ENCODE measurements at regions not wholly inside any gene's neighbourhood (a gene's known extent, or its start where the extent isn't known, plus 50 kb on each side); places are given as distances from the start of the nearest gene placed in this dataset.

GRCh38 chr2:160581035-160581434 lies 87.4 kb upstream of the RBMS1 start:
- Mint-ChIP-seq H3K27me3 (peaks cover 10% of the 10 kb centered on the region), H3K27ac (no peak overlapping the region), H3K4me3 (no peak overlapping the region), H3K4me1 (no peaks in the 10 kb centered on the region), H3K9me3 (ENCODE audit: insufficient read depth) (peaks cover 2% of the 10 kb centered on the region)
- Histone ChIP-seq H3K9ac (ENCODE audit: low read length) (no peak overlapping the region), H2AFZ (ENCODE audit: insufficient read depth, low read depth, low read length, poor library complexity, severe bottlenecking) (no peak overlapping the region), H3K79me2 (ENCODE audit: control insufficient read depth, insufficient read depth, low read length) (no peaks in the 10 kb centered on the region), H3K4me1 (ENCODE audit: control insufficient read depth in 2 of 2, insufficient read depth in 2 of 2, low read length in 2 of 2) (no peaks in the 10 kb centered on the region), H3K27ac (ENCODE audit: low read length in 2 of 2) (no peak overlapping the region), H4K20me1 (ENCODE audit: control insufficient read depth, insufficient read depth, low read length, poor library complexity, severe bottlenecking) (no peaks in the 10 kb centered on the region), H3K27me3 (replicated peaks in 1 of 4; ENCODE audit: control extremely low read depth in 1 of 4, control insufficient read depth in 3 of 4, insufficient read depth in 4 of 4, low read length in 3 of 4) (no peaks in the 10 kb centered on the region), H3K9me3 (ENCODE audit: control extremely low read depth in 1 of 3, control insufficient read depth in 2 of 3, insufficient read depth in 1 of 3, low read length in 2 of 3) (no peaks in the 10 kb centered on the region), H3K4me3 (ENCODE audit: control extremely low read depth in 1 of 5, extremely low read depth in 1 of 5, insufficient read depth in 1 of 5, low read depth in 2 of 5, low read length in 4 of 5) (no peak overlapping the region), H3K36me3 (replicated peaks in 1 of 2; ENCODE audit: control extremely low read depth in 1 of 2, control insufficient read depth in 1 of 2, extremely low read depth in 1 of 2, insufficient read depth in 2 of 2, low read length in 1 of 2) (no peaks in the 10 kb centered on the region), H3K4me2 (replicated peaks; ENCODE audit: low read depth, low read length, poor library complexity, severe bottlenecking) (no peak overlapping the region)
- WGBS (ENCODE audit: insufficient coverage): 83% methylated on average over 1 of the region's 3 CpGs
- ChIA-PET POLR2A (no interaction called here), CTCF (interaction anchor here (1.1 kb wide), 1 partner anchor 257 kb away, joined by 3 read pairs; no protein-coding TSS in a partner anchor)
- ATAC-seq (ENCODE audit: low read depth): no peak
- no peak for TF ChIP-seq CTCF (IDR thresholded peaks at IDR 0.05)
- no peak for TF ChIP-seq EZH2 (IDR thresholded peaks at IDR 0.05; ENCODE audit: borderline replicate concordance, insufficient read depth, low read depth, low read length, poor library complexity, severe bottlenecking)
- DNase-seq: no peak
- intact Hi-C loops (cut with micrococcal nuclease): no loop called here

GRCh38 chr2:160581448-160581847 lies 87.8 kb upstream of the RBMS1 start:
- TF ChIP-seq CTCF (IDR thresholded peaks at IDR 0.05): no peak
- no peak for TF ChIP-seq EZH2 (IDR thresholded peaks at IDR 0.05; ENCODE audit: borderline replicate concordance, insufficient read depth, low read depth, low read length, poor library complexity, severe bottlenecking)
- WGBS (ENCODE audit: insufficient coverage): 73% methylated on average over 2 of the region's 5 CpGs

More at GRCh38 chr2:160581448-160581847, 87.8 kb upstream of the RBMS1 start:
- ATAC-seq (ENCODE audit: low read depth) (no peak), DNase-seq (no peak)
- H3K9ac ChIP-seq (ENCODE audit: low read length): no peak overlapping the region
- Mint-ChIP-seq H3K27ac (no peak overlapping the region), H3K4me3 (no peak overlapping the region), H3K4me1 (no peaks in the 10 kb centered on the region), H3K27me3 (peaks cover 10% of the 10 kb centered on the region), H3K9me3 (ENCODE audit: insufficient read depth) (peaks cover 2% of the 10 kb centered on the region)
- H3K4me2 ChIP-seq (replicated peaks; ENCODE audit: low read depth, low read length, poor library complexity, severe bottlenecking): no peak overlapping the region
- no peak overlapping the region for H3K4me3 ChIP-seq (ENCODE audit: control extremely low read depth in 1 of 5, extremely low read depth in 1 of 5, insufficient read depth in 1 of 5, low read depth in 2 of 5, low read length in 4 of 5)
- H2AFZ ChIP-seq (ENCODE audit: insufficient read depth, low read depth, low read length, poor library complexity, severe bottlenecking): no peak overlapping the region
- CTCF ChIA-PET: interaction anchor here (1.1 kb wide), 1 partner anchor 258 kb away, joined by 3 read pairs; no protein-coding TSS in a partner anchor
- H3K79me2 ChIP-seq (ENCODE audit: control insufficient read depth, insufficient read depth, low read length): no peaks in the 10 kb centered on the region
- H3K9me3 ChIP-seq (ENCODE audit: control extremely low read depth in 1 of 3, control insufficient read depth in 2 of 3, insufficient read depth in 1 of 3, low read length in 2 of 3): no peaks in the 10 kb centered on the region
- no peaks in the 10 kb centered on the region for H3K27me3 ChIP-seq (replicated peaks in 1 of 4; ENCODE audit: control extremely low read depth in 1 of 4, control insufficient read depth in 3 of 4, insufficient read depth in 4 of 4, low read length in 3 of 4)
- no peaks in the 10 kb centered on the region for H3K36me3 ChIP-seq (replicated peaks in 1 of 2; ENCODE audit: control extremely low read depth in 1 of 2, control insufficient read depth in 1 of 2, extremely low read depth in 1 of 2, insufficient read depth in 2 of 2, low read length in 1 of 2)
- POLR2A ChIA-PET: no interaction called here
- intact Hi-C loops (cut with micrococcal nuclease): no loop called here
- no peak overlapping the region for H3K27ac ChIP-seq (ENCODE audit: low read length in 2 of 2)
- H4K20me1 ChIP-seq (ENCODE audit: control insufficient read depth, insufficient read depth, low read length, poor library complexity, severe bottlenecking): no peaks in the 10 kb centered on the region
- no peaks in the 10 kb centered on the region for H3K4me1 ChIP-seq (ENCODE audit: control insufficient read depth in 2 of 2, insufficient read depth in 2 of 2, low read length in 2 of 2)

Data from B cell (primary cell).